ENCODE measurements at regions not wholly inside any gene's neighbourhood (a gene's known extent, or its start where the extent isn't known, plus 50 kb on each side); places are given as distances from the start of the nearest gene placed in this dataset.

DNA sequence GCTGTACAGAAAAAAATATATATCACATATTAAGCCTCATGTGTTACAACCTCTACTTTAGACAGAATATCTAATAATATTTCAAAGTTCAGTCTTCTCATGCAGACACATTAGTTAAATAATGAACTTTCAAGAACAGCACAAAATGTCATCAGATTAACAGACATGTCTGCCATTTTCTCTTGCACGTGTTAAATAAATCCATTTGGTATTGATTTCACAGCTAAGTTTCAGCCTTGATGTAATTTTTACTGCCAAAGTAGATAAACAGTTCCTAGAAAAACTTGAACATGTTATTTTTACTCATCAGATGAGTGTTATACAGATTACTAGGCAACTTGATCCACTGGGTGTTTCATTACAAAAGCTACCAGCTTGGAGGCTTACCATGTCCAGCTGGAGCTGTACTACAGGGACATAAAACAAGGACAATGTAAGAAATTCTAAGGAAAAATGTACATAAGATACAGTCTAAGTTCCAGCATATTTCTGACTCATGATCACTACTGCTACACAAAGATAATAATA lies 290.7 kb upstream of the DDX18 start:
- TF ChIP-seq, protein P1, sequence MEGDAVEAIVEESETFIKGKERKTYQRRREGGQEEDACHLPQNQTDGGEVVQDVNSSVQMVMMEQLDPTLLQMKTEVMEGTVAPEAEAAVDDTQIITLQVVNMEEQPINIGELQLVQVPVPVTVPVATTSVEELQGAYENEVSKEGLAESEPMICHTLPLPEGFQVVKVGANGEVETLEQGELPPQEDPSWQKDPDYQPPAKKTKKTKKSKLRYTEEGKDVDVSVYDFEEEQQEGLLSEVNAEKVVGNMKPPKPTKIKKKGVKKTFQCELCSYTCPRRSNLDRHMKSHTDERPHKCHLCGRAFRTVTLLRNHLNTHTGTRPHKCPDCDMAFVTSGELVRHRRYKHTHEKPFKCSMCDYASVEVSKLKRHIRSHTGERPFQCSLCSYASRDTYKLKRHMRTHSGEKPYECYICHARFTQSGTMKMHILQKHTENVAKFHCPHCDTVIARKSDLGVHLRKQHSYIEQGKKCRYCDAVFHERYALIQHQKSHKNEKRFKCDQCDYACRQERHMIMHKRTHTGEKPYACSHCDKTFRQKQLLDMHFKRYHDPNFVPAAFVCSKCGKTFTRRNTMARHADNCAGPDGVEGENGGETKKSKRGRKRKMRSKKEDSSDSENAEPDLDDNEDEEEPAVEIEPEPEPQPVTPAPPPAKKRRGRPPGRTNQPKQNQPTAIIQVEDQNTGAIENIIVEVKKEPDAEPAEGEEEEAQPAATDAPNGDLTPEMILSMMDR (IDR thresholded peaks at IDR 0.05; ENCODE audit: low read depth, low read length), result no peak
- Histone ChIP-seq H3K27me3 (ENCODE audit: control insufficient read depth, insufficient read depth, low read length) (no peaks in the 10 kb centered on the region), H3K9me3 (ENCODE audit: control insufficient read depth, insufficient read depth, low read length) (no peaks in the 10 kb centered on the region; the same call in 1 of the 2 replicates), H3K27ac (ENCODE audit: low read depth, low read length) (no peak overlapping the region), H3K4me3 (ENCODE audit: low read depth, low read length) (no peak overlapping the region)
- ChIA-PET POLR2A (no interaction called here), CTCF (no interaction called here)
- DNase-seq (ENCODE audit: low read depth, low spot score), result no peak

- H3K27me3 ChIP-seq (ENCODE audit: control insufficient read depth, insufficient read depth, low read length), result no peaks in the 10 kb centered on the region
- H3K27ac ChIP-seq (ENCODE audit: low read depth, low read length), result no peak overlapping the region
- POLR2A ChIA-PET, result no interaction called here
- no peak overlapping the region for H3K4me3 ChIP-seq (ENCODE audit: low read depth, low read length)
- TF ChIP-seq, protein P1 (IDR thresholded peaks at IDR 0.05; ENCODE audit: low read depth, low read length), result no peak
- peaks cover 25% of the 10 kb centered on the region; the same call in 1 of the 2 replicates for H3K9me3 ChIP-seq (ENCODE audit: control insufficient read depth, insufficient read depth, low read length)
- no peak for DNase-seq (ENCODE audit: low read depth, low spot score)
- CTCF ChIA-PET, result no interaction called here
These were observed 278.4 kb upstream of the DDX18 start for GRCh38 chr2:117536139-117536538.

GRCh38 chr2:117537032-117537431 lies 277.5 kb upstream of the DDX18 start:
- no peak overlapping the region for H3K27ac ChIP-seq (ENCODE audit: low read depth, low read length)
- no peak overlapping the region for H3K4me3 ChIP-seq (ENCODE audit: low read depth, low read length)
- CTCF ChIA-PET, result no interaction called here
- POLR2A ChIA-PET, result no interaction called here
- TF ChIP-seq, protein P1 (IDR thresholded peaks at IDR 0.05; ENCODE audit: low read depth, low read length), result no peak
- no peak for DNase-seq (ENCODE audit: low read depth, low spot score)
- no peaks in the 10 kb centered on the region for H3K27me3 ChIP-seq (ENCODE audit: control insufficient read depth, insufficient read depth, low read length)
- peaks cover 25% of the 10 kb centered on the region; the same call in 1 of the 2 replicates for H3K9me3 ChIP-seq (ENCODE audit: control insufficient read depth, insufficient read depth, low read length)

DNA sequence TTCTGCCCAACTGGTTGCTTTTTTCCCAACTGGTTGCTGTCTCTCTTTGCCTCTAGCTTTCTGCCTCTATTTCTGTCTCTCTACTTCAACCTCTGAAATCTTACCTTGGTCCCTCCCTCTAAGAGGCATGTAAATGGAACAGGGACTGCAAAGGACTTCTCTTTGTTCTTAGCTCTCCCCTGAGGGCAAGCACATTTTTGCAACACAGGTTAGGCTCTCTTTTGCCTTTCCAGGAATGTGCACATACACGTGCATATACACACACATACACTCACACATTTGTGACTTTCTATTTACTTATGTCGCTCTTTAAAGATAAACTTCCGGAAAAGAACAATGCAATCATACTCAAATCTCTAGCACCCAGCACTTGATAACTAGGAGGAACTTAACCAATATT lies 262.6 kb upstream of the DDX18 start:
- Histone ChIP-seq H3K27ac (ENCODE audit: low read depth, low read length) (no peak overlapping the region), H3K27me3 (ENCODE audit: control insufficient read depth, insufficient read depth, low read length) (no peaks in the 10 kb centered on the region), H3K9me3 (ENCODE audit: control insufficient read depth, insufficient read depth, low read length) (peaks cover 6% of the 10 kb centered on the region; the same call in 1 of the 2 replicates), H3K4me3 (ENCODE audit: low read depth, low read length) (no peak overlapping the region)
- no peak for DNase-seq (ENCODE audit: low read depth, low spot score)
- CTCF ChIA-PET, result no interaction called here
- TF ChIP-seq, protein P1 (IDR thresholded peaks at IDR 0.05; ENCODE audit: low read depth, low read length), result no peak
- POLR2A ChIA-PET, result no interaction called here

DNA sequence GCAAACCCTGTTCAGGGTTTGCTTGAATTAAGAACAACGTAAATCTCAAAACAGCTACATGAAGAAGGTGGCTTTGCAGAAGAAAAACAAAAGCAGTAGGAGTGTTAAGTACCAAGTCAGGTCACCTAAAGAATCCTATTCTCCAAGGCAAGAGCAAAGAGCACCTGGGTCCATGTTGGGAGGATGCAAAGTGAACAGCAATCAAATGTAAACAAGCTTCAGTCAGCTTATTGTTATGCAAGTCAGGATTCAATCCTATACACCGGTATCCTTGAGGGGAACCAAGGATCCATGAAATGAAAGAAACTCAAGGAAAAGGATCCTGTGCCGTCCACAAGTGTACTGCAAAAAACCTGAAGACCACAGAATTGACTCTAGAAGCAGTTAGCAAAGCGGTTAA lies 261.0 kb upstream of the DDX18 start:
- Histone ChIP-seq H3K27me3 (ENCODE audit: control insufficient read depth, insufficient read depth, low read length) (no peaks in the 10 kb centered on the region), H3K27ac (ENCODE audit: low read depth, low read length) (no peak overlapping the region), H3K4me3 (ENCODE audit: low read depth, low read length) (no peak overlapping the region), H3K9me3 (ENCODE audit: control insufficient read depth, insufficient read depth, low read length) (peaks cover 6% of the 10 kb centered on the region; the same call in 1 of the 2 replicates)
- TF ChIP-seq, protein P1 (IDR thresholded peaks at IDR 0.05; ENCODE audit: low read depth, low read length), result no peak
- POLR2A ChIA-PET, result no interaction called here
- DNase-seq (ENCODE audit: low read depth, low spot score), result no peak
- CTCF ChIA-PET, result no interaction called here

All from AG04450 (cell line).